ENCODE measurements at regions not wholly inside any gene's neighbourhood (a gene's known extent, or its start where the extent isn't known, plus 50 kb on each side); places are given as distances from the start of the nearest gene placed in this dataset.
"Not testable (repeated sequence)": the region's sequence is repeated elsewhere in the genome, so short reads cannot be mapped to it uniquely, and the experiment has no call there.

GRCh38 chr6:68494880-68495279, 140.2 kb upstream of the ADGRB3 start:
- H3K9ac ChIP-seq (ENCODE audit: low read length): not testable (repeated sequence)

GRCh38 chr6:68476611-68477010, 158.5 kb upstream of the ADGRB3 start:
- Histone ChIP-seq H3K4me1 (ENCODE audit: control insufficient read depth, insufficient read depth, low read length) (no peaks in the 10 kb centered on the region), H3K9ac (ENCODE audit: low read length) (no peak overlapping the region)

More at GRCh38 chr6:68494880-68495279, 140.2 kb upstream of the ADGRB3 start:
- not testable (repeated sequence) for H3K36me3 ChIP-seq (ENCODE audit: control insufficient read depth, insufficient read depth, low read length, severe bottlenecking); H3K4me1 ChIP-seq (ENCODE audit: control insufficient read depth, insufficient read depth, low read length); H3K27me3 ChIP-seq (replicated peaks; ENCODE audit: control insufficient read depth, insufficient read depth, low read length); H3K4me3 ChIP-seq (ENCODE audit: low read length); H3K9me3 ChIP-seq (ENCODE audit: control insufficient read depth, low read length); DNase-seq (ENCODE audit: low read depth)

GRCh38 chr6:68473433-68474210, 161.5 kb upstream of the ADGRB3 start:
- Histone ChIP-seq H3K27me3 (replicated peaks; ENCODE audit: control insufficient read depth, insufficient read depth, low read length) (no peaks in the 10 kb centered on the region), H3K36me3 (ENCODE audit: control insufficient read depth, insufficient read depth, low read length, severe bottlenecking) (no peaks in the 10 kb centered on the region), H3K9ac (ENCODE audit: low read length) (no peak overlapping the region), H3K9me3 (ENCODE audit: control insufficient read depth, low read length) (no peaks in the 10 kb centered on the region), H3K4me3 (ENCODE audit: low read length) (no peak overlapping the region), H3K4me1 (ENCODE audit: control insufficient read depth, insufficient read depth, low read length) (no peaks in the 10 kb centered on the region)
- DNase-seq (ENCODE audit: low read depth): no peak

More at GRCh38 chr6:68476611-68477010, 158.5 kb upstream of the ADGRB3 start:
- H3K27me3 ChIP-seq (replicated peaks; ENCODE audit: control insufficient read depth, insufficient read depth, low read length): no peaks in the 10 kb centered on the region
- no peak for DNase-seq (ENCODE audit: low read depth)
- H3K4me3 ChIP-seq (ENCODE audit: low read length): no peak overlapping the region
- H3K36me3 ChIP-seq (ENCODE audit: control insufficient read depth, insufficient read depth, low read length, severe bottlenecking): no peaks in the 10 kb centered on the region
- no peaks in the 10 kb centered on the region for H3K9me3 ChIP-seq (ENCODE audit: control insufficient read depth, low read length)

GRCh38 chr6:68468244-68468884, 166.7 kb upstream of the ADGRB3 start:
- no peak for DNase-seq (ENCODE audit: low read depth)
- H3K27me3 ChIP-seq (replicated peaks; ENCODE audit: control insufficient read depth, insufficient read depth, low read length): no peaks in the 10 kb centered on the region

GRCh38 chr6:68458447-68458846, 176.6 kb upstream of the ADGRB3 start:
- Histone ChIP-seq H3K9me3 (ENCODE audit: control insufficient read depth, low read length) (peaks cover 32% of the 10 kb centered on the region), H3K4me1 (ENCODE audit: control insufficient read depth, insufficient read depth, low read length) (no peaks in the 10 kb centered on the region), H3K27me3 (replicated peaks; ENCODE audit: control insufficient read depth, insufficient read depth, low read length) (no peaks in the 10 kb centered on the region), H3K4me3 (ENCODE audit: low read length) (no peak overlapping the region), H3K9ac (ENCODE audit: low read length) (no peak overlapping the region), H3K36me3 (ENCODE audit: control insufficient read depth, insufficient read depth, low read length, severe bottlenecking) (no peaks in the 10 kb centered on the region)
- DNase-seq (ENCODE audit: low read depth): no peak

More at GRCh38 chr6:68468244-68468884, 166.7 kb upstream of the ADGRB3 start:
- no peaks in the 10 kb centered on the region for H3K4me1 ChIP-seq (ENCODE audit: control insufficient read depth, insufficient read depth, low read length)
- H3K36me3 ChIP-seq (ENCODE audit: control insufficient read depth, insufficient read depth, low read length, severe bottlenecking): no peaks in the 10 kb centered on the region
- H3K9ac ChIP-seq (ENCODE audit: low read length): no peak overlapping the region
- no peaks in the 10 kb centered on the region for H3K9me3 ChIP-seq (ENCODE audit: control insufficient read depth, low read length)
- no peak overlapping the region for H3K4me3 ChIP-seq (ENCODE audit: low read length)

- no peak overlapping the region for H3K4me3 ChIP-seq (ENCODE audit: low read length)
- no peaks in the 10 kb centered on the region for H3K4me1 ChIP-seq (ENCODE audit: control insufficient read depth, insufficient read depth, low read length)
- DNase-seq (ENCODE audit: low read depth): no peak
- H3K27me3 ChIP-seq (replicated peaks; ENCODE audit: control insufficient read depth, insufficient read depth, low read length): no peaks in the 10 kb centered on the region
- no peak overlapping the region for H3K9ac ChIP-seq (ENCODE audit: low read length)
- no peaks in the 10 kb centered on the region for H3K36me3 ChIP-seq (ENCODE audit: control insufficient read depth, insufficient read depth, low read length, severe bottlenecking)
- no peaks in the 10 kb centered on the region for H3K9me3 ChIP-seq (ENCODE audit: control insufficient read depth, low read length)
Measured at GRCh38 chr6:68447112-68447511, 188.0 kb upstream of the ADGRB3 start.

- no peak for DNase-seq (ENCODE audit: low read depth)
- Histone ChIP-seq H3K27me3 (replicated peaks; ENCODE audit: control insufficient read depth, insufficient read depth, low read length) (no peaks in the 10 kb centered on the region), H3K9ac (ENCODE audit: low read length) (no peak overlapping the region), H3K4me3 (ENCODE audit: low read length) (no peak overlapping the region), H3K9me3 (ENCODE audit: control insufficient read depth, low read length) (no peaks in the 10 kb centered on the region), H3K36me3 (ENCODE audit: control insufficient read depth, insufficient read depth, low read length, severe bottlenecking) (no peaks in the 10 kb centered on the region), H3K4me1 (ENCODE audit: control insufficient read depth, insufficient read depth, low read length) (no peaks in the 10 kb centered on the region)
Measured at GRCh38 chr6:68445926-68446325, 189.2 kb upstream of the ADGRB3 start.

- Histone ChIP-seq H3K27me3 (replicated peaks; ENCODE audit: control insufficient read depth, insufficient read depth, low read length) (no peaks in the 10 kb centered on the region), H3K36me3 (ENCODE audit: control insufficient read depth, insufficient read depth, low read length, severe bottlenecking) (no peaks in the 10 kb centered on the region), H3K4me3 (ENCODE audit: low read length) (no peak overlapping the region), H3K9ac (ENCODE audit: low read length) (no peak overlapping the region), H3K4me1 (ENCODE audit: control insufficient read depth, insufficient read depth, low read length) (no peaks in the 10 kb centered on the region), H3K9me3 (ENCODE audit: control insufficient read depth, low read length) (no peaks in the 10 kb centered on the region)
- DNase-seq (ENCODE audit: low read depth): no peak
Measured at GRCh38 chr6:68443704-68444103, 191.4 kb upstream of the ADGRB3 start.

GRCh38 chr6:68427630-68428029, 207.5 kb upstream of the ADGRB3 start:
- Histone ChIP-seq H3K27me3 (replicated peaks; ENCODE audit: control insufficient read depth, insufficient read depth, low read length) (no peaks in the 10 kb centered on the region), H3K9ac (ENCODE audit: low read length) (no peak overlapping the region), H3K4me3 (ENCODE audit: low read length) (no peak overlapping the region), H3K4me1 (ENCODE audit: control insufficient read depth, insufficient read depth, low read length) (no peaks in the 10 kb centered on the region), H3K36me3 (ENCODE audit: control insufficient read depth, insufficient read depth, low read length, severe bottlenecking) (no peaks in the 10 kb centered on the region), H3K9me3 (ENCODE audit: control insufficient read depth, low read length) (no peaks in the 10 kb centered on the region)
- DNase-seq (ENCODE audit: low read depth): no peak

GRCh38 chr6:68410021-68410420, 225.1 kb upstream of the ADGRB3 start:
- no peaks in the 10 kb centered on the region for H3K4me1 ChIP-seq (ENCODE audit: control insufficient read depth, insufficient read depth, low read length)
- no peaks in the 10 kb centered on the region for H3K27me3 ChIP-seq (replicated peaks; ENCODE audit: control insufficient read depth, insufficient read depth, low read length)
- H3K4me3 ChIP-seq (ENCODE audit: low read length): no peak overlapping the region
- no peak for DNase-seq (ENCODE audit: low read depth)
- H3K36me3 ChIP-seq (ENCODE audit: control insufficient read depth, insufficient read depth, low read length, severe bottlenecking): no peaks in the 10 kb centered on the region
- H3K9me3 ChIP-seq (ENCODE audit: control insufficient read depth, low read length): no peaks in the 10 kb centered on the region
- no peak overlapping the region for H3K9ac ChIP-seq (ENCODE audit: low read length)

GRCh38 chr6:68400396-68400795, 234.7 kb upstream of the ADGRB3 start:
- Histone ChIP-seq H3K4me1 (ENCODE audit: control insufficient read depth, insufficient read depth, low read length) (no peaks in the 10 kb centered on the region), H3K9me3 (ENCODE audit: control insufficient read depth, low read length) (peaks cover 6% of the 10 kb centered on the region), H3K36me3 (ENCODE audit: control insufficient read depth, insufficient read depth, low read length, severe bottlenecking) (no peaks in the 10 kb centered on the region), H3K9ac (ENCODE audit: low read length) (no peak overlapping the region), H3K4me3 (ENCODE audit: low read length) (no peak overlapping the region), H3K27me3 (replicated peaks; ENCODE audit: control insufficient read depth, insufficient read depth, low read length) (no peaks in the 10 kb centered on the region)
- no peak for DNase-seq (ENCODE audit: low read depth)
